Brain microvascular endothelial cell (primary cell): ENCODE measurements at regions not wholly inside any gene's neighbourhood (a gene's known extent, or its start where the extent isn't known, plus 50 kb on each side); places are given as distances from the start of the nearest gene placed in this dataset.

Source experiments
- DNase-seq: peaks from one replicate; pipeline ENCODE4 v3.0.0-alpha.2; 2020
- H3K27ac ChIP-seq: fragments of 250-450 bp; sonication (Bioruptor Pico); 2 replicates; pipeline ENCODE4 v1.5.1; 2020; ENCODE audit warnings: mild to moderate bottlenecking, moderate library complexity
- H3K27me3 ChIP-seq: fragments of 250-450 bp; sonication (Bioruptor Pico); replicated peaks from 2 replicates; pipeline ENCODE4 v1.5.1; 2020; ENCODE audit warnings: mild to moderate bottlenecking
- H3K36me3 ChIP-seq: fragments of 250-450 bp; sonication (Bioruptor Pico); replicated peaks from 2 replicates; pipeline ENCODE4 v1.5.1; 2020; ENCODE audit warnings: mild to moderate bottlenecking
- H3K4me3 ChIP-seq: 2 replicates; pipeline ENCODE4 v1.5.1; 2011; ENCODE audit warnings: low read depth, mild to moderate bottlenecking, control low read depth, low read length, moderate library complexity
- in situ Hi-C: cut with HindIII; loops from 2 replicates; pipeline ENCODE4 v1.10.0; 2017; ENCODE audit warnings: low sequenced_read_pairs, low pct_ligation_motif_present
- TF ChIP-seq, protein P1 (sequence below): IDR thresholded peaks from 2 replicates; pipeline ENCODE4 v1.5.1; 2011; ENCODE audit warnings: low read depth, mild to moderate bottlenecking, moderate library complexity, low read length, control low read depth, inconsistent platforms; ENCODE audit errors: missing control alignments

GRCh38 chr6:139587469-139587868, 213.0 kb upstream of the CITED2 start:
- in situ Hi-C loops = no loop called here
- Histone ChIP-seq H3K36me3 (no peaks in the 10 kb centered on the region), H3K27me3 (no peaks in the 10 kb centered on the region), H3K27ac (peak overlapping the region; percentile 90), H3K4me3 (no peak overlapping the region)
- TF ChIP-seq, protein P1, sequence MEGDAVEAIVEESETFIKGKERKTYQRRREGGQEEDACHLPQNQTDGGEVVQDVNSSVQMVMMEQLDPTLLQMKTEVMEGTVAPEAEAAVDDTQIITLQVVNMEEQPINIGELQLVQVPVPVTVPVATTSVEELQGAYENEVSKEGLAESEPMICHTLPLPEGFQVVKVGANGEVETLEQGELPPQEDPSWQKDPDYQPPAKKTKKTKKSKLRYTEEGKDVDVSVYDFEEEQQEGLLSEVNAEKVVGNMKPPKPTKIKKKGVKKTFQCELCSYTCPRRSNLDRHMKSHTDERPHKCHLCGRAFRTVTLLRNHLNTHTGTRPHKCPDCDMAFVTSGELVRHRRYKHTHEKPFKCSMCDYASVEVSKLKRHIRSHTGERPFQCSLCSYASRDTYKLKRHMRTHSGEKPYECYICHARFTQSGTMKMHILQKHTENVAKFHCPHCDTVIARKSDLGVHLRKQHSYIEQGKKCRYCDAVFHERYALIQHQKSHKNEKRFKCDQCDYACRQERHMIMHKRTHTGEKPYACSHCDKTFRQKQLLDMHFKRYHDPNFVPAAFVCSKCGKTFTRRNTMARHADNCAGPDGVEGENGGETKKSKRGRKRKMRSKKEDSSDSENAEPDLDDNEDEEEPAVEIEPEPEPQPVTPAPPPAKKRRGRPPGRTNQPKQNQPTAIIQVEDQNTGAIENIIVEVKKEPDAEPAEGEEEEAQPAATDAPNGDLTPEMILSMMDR = no peak
- DNase-seq = peak; percentile 84

- Histone ChIP-seq H3K36me3 (no peaks in the 10 kb centered on the region), H3K4me3 (no peak overlapping the region), H3K27ac (no peak overlapping the region), H3K27me3 (no peaks in the 10 kb centered on the region)
- TF ChIP-seq, protein P1 = no peak
- no peak for DNase-seq
- in situ Hi-C loops = no loop called here
These were observed 211.8 kb upstream of the CITED2 start for GRCh38 chr6:139586273-139586672.

DNA sequence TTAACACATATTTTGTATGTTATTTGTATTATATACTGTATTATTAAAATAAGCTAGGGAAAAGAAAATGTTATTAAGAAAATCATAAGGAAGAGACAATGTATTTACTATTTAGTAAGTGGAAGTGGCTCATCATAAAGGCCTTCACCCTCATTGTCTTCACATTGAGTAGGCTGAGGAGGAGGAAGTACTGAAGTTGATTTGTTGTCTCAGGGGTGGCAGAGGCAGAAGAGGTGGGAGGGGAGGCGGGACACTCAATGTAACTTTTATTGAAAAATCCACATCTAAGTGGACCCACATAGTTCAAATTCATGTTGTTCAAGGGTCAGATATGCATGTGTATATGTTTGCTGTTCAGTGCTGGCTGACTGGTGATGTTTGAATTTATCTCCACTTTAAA, 210.2 kb upstream of the CITED2 start:
- in situ Hi-C loops = no loop called here
- Histone ChIP-seq H3K4me3 (no peak overlapping the region), H3K27ac (no peak overlapping the region), H3K27me3 (no peaks in the 10 kb centered on the region), H3K36me3 (no peaks in the 10 kb centered on the region)
- TF ChIP-seq, protein P1 = no peak
- no peak for DNase-seq

DNA sequence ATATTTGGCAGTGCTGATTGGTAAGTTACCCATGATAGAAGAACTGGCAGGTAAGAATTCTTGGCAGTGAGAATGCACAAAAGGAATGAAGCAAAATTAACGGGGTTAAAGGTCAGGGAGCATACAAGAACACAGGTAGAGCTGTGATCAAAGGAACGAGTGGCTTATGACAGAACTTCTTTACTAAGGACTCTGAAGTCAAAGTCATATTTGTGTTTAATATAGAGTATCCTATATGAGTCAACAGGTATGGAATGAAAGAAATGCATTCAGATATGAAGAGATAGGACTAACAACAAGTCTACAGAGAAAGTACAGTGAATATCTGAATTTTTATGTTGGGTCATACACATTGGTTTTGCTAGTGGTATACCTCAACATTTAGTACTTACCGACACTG, 209.0 kb upstream of the CITED2 start:
- H3K27ac ChIP-seq = peak overlapping the region; percentile 73
- no peak for DNase-seq
- H3K27me3 ChIP-seq = no peaks in the 10 kb centered on the region
- H3K36me3 ChIP-seq = no peaks in the 10 kb centered on the region
- in situ Hi-C loops = no loop called here
- TF ChIP-seq, protein P1 = no peak
- H3K4me3 ChIP-seq = no peak overlapping the region

DNA sequence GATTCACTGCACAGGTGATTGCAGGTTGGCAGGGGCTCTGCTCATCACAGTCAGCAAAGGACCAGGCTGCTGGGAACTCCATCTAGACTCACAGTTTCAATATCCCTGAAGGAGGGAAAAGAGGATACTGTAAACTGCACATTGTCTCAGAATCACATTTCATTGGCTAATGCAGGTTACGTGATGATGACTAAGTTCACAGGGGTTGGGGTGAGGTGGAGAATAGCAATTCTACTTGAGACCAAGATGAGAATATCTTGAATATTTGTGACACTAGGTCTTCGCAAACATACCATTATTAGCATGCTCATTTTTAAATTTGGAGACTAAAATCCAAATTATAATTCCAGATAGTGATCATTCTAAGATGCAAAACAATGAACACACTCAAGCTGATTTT, 208.5 kb upstream of the CITED2 start:
- no peaks in the 10 kb centered on the region for H3K36me3 ChIP-seq
- DNase-seq = peak; percentile 35
- peak overlapping the region; percentile 73 for H3K27ac ChIP-seq
- no peak overlapping the region for H3K4me3 ChIP-seq
- no peaks in the 10 kb centered on the region for H3K27me3 ChIP-seq
- TF ChIP-seq, protein P1 = no peak
- in situ Hi-C loops = no loop called here

GRCh38 chr6:139581485-139581865, 207.0 kb upstream of the CITED2 start:
- DNase-seq = no peak
- H3K36me3 ChIP-seq = no peaks in the 10 kb centered on the region
- H3K27ac ChIP-seq = no peak overlapping the region
- H3K27me3 ChIP-seq = no peaks in the 10 kb centered on the region
- TF ChIP-seq, protein P1 = no peak
- H3K4me3 ChIP-seq = no peak overlapping the region
- in situ Hi-C loops = no loop called here
